ENCODE measurements at regions not wholly inside any gene's neighbourhood (a gene's known extent, or its start where the extent isn't known, plus 50 kb on each side); places are given as distances from the start of the nearest gene placed in this dataset.
A peak's percentile ranks its signal among the peaks of the same experiment; 100 is the strongest.

DNA sequence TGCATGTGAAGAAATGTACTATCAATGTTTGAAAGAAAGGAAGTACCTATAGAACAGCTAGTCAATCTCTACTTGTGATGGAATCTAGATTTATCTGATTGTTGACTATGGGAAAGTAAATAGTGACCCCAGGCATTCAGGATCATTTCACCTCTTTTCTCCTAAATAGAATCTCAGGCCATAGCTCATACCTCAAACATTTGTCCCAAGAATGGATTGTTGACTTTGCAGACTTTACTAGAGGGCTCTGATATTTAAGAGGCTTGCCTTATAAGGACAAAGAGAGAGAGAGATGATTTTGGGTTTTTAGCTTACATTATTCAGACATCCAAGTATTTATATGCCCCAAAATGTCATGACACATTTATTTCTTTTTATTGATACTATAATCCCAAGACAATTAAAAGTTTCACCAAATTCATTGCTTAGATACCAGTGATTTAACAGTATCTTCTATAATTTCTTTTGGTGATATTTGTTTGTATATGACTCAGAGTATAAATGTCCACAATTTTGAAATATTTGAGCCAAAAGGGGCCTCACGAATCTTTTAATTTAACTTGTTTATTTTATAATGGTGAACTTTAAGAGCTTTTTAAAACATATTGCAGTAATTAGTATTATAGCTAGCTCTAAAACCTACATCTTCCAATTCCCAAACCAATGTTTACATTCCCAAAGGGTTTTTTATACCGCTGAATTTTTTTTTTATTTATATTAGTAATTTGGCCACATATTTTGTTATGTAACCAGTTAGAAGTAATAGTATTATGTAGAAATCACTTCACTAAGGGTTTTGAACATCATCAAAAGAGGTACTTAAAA is 614.1 kb downstream of the PCDH7 start:
- TF ChIP-seq POLR2A (IDR thresholded peaks at IDR 0.05; ENCODE audit: low read depth, low read length): no peak
- DNase-seq (ENCODE audit: insufficient read length, low spot score) (no peak), FAIRE-seq (no peak)

DNA sequence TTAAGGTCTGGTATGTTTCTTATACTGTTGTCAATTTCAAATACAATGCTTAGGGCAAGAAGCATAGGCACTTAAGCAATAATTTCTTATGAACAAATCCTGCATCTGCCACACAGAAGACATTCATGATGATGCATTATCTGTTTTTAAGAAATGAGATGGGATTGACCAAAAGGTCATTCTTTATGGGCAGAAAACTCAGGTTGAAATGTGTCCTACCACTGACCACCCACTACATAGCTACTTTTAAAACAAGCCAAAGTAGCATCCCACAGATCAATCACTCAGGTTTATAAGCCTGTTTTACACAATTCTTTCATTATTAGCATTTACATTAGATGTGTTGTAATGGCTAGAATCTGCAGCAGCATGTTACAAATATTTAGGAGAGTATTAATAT is 617.8 kb downstream of the PCDH7 start:
- DNase-seq (ENCODE audit: insufficient read length, low spot score) (no peak), FAIRE-seq (no peak)
- no peak for TF ChIP-seq POLR2A (IDR thresholded peaks at IDR 0.05; ENCODE audit: low read depth, low read length)

DNA sequence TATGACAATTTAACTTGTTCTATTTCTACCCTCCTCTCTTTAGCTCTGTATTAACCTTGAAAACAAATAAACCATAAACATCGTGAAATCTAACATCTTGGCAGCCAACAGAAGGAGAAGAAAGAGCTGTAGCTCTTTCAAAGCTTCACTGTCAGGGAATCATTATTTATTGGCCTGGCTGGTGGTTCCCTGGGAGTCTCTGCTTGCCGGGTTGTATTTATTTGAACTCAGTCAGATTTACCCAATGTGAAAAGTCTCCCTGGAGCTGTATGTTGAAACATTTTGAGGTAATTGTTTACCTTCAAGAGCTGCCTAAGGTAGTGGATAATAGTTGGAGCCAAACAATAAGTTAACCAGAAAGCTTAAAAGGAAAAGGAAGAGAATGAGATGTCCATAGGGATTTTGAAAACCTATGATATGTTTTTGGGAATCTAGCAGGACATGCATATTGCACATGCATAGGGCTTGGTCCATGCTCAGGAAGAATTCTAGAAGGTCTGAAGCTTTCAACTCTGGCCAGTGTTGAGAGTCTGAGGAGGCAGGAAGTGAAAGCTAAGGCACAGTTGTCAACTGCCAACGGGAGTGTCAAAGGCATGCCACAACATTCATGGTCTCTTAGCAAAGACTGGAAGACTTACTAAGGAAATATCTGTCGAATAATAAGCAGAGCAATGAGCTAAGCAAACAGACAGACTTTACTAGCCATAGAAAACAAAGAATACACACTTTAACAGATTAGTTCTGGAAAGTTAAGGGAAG is 621.6 kb downstream of the PCDH7 start:
- DNase-seq (ENCODE audit: insufficient read length, low spot score) (no peak), FAIRE-seq (no peak)
- no peak for TF ChIP-seq POLR2A (IDR thresholded peaks at IDR 0.05; ENCODE audit: low read depth, low read length)

DNA sequence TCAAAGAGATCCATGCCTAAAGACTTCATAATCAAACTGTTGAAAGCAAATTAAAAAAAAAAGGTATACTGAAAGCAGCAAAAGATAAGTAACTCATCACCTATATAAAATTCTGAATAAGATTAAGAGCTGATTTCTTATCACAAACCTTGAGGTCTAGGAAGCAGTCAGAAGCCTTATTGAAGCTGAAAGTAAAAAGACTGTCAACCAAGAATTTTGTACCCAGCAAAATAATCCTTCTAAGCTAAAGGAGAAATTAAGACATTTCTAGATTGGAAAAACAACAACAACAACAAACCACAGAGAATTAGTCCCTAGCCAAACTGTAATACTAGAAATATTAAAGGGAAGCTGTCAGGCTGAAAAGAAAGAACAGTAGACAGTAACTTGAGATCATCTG is 622.9 kb downstream of the PCDH7 start:
- TF ChIP-seq POLR2A (IDR thresholded peaks at IDR 0.05; ENCODE audit: low read depth, low read length): no peak
- DNase-seq (ENCODE audit: insufficient read length, low spot score) (no peak), FAIRE-seq (no peak)

DNA sequence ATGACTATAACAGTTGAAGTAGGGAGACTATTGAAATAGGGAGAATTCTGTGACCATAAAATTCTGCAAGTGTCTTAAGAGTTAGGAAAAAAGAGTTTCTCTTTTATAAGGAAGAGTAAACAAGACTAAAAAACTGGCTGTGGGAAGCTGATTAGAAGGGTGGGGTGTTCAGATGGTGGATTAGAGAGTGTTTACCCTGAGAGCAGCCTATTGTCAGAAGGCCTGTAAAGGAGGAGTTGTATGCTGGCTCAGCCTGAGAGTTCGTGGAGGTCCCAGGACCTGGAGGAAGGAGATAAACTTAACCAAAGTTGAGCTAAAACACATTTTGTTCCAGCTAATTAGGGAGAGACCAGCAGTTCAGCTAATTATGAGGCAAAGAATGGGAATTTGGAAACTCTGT is 629.7 kb downstream of the PCDH7 start:
- no peak for FAIRE-seq
- no peak for TF ChIP-seq POLR2A (IDR thresholded peaks at IDR 0.05; ENCODE audit: low read depth, low read length)
- no peak for DNase-seq (ENCODE audit: insufficient read length, low spot score)

DNA sequence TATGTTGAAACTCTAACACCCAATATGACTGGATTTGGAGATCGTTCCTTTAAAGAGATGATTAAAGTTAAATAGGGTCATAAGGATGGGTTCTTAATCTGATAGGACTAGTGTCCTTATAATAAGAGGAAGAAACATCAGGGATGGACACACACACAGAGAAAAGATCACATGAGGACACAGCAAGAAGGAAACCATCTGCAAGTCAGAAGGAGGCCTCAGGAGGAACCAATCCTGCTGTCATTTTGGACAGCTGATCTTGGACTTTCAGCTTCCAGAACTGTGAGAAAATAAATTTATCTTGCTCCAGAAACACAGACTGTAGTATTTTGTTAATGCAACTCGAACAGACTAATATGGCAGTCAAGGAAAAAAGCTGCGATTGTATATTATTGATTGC is 631.5 kb downstream of the PCDH7 start:
- no peak for TF ChIP-seq POLR2A (IDR thresholded peaks at IDR 0.05; ENCODE audit: low read depth, low read length)
- FAIRE-seq: no peak

DNA sequence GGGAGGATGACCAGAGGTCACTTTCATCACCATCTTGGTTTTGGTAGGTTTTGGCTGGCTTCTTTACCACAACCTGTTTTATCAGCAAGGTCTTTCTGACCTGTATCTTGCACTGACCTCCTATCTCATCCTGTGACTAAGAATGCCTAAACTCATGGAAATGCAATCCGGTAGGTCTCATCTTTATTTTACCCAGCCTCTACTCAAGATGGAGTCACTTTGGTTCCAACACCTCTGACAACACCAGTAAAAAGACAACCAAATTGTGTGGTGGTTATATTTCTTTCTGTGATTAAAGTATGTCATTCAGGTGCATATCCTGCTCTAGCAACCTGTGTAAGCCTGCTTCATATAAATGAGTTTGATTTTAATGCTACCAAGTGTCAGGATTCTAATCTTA is 636.7 kb downstream of the PCDH7 start:
- no peak for TF ChIP-seq POLR2A (IDR thresholded peaks at IDR 0.05; ENCODE audit: low read depth, low read length)
- no peak for FAIRE-seq
- DNase-seq (ENCODE audit: insufficient read length, low spot score): no peak

More for the DNA sequence above, 631.5 kb downstream of the PCDH7 start:
- DNase-seq (ENCODE audit: insufficient read length, low spot score): no peak

DNA sequence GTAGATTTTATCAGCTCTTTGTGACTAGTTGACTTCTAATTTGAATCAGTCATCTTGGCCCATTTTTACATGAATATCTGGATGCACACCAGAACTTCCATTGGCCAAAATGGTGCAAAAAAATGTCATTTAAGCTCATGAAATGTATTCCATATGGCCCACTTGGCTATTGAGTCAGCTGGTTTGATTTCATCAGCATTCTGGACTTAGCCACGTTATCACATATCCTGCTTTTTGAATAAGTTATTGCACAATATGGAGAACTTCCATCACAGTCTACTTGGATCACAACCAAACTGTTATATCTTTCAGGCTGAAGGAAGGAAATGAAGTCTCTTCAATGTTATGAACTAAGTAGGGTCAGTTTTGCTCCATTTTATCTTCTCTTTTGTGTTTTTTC is 640.6 kb downstream of the PCDH7 start:
- DNase-seq (ENCODE audit: insufficient read length, low spot score) (no peak), FAIRE-seq (no peak)
- TF ChIP-seq POLR2A (IDR thresholded peaks at IDR 0.05; ENCODE audit: low read depth, low read length): no peak

DNA sequence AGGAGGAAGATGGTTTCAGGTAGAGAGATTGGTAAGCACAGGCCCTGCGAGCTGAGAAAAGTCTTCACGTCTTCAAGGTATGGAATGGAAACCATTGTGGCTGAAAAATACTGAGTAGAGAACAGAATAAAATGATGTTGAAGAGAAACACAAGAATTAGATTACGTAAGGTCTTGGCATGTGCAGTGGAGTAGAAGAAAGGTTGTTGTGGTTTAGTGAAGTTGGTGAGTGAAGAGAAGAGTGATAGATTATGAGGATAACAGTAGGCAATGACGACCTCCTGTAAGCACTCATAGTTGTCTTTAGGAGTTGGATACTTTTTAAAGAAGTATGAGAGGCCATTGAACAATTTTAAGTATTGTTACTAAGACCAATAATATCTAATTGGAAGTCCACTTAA is 642.6 kb downstream of the PCDH7 start:
- no peak for FAIRE-seq
- DNase-seq (ENCODE audit: insufficient read length, low spot score): no peak
- TF ChIP-seq POLR2A (IDR thresholded peaks at IDR 0.05; ENCODE audit: low read depth, low read length): no peak

DNA sequence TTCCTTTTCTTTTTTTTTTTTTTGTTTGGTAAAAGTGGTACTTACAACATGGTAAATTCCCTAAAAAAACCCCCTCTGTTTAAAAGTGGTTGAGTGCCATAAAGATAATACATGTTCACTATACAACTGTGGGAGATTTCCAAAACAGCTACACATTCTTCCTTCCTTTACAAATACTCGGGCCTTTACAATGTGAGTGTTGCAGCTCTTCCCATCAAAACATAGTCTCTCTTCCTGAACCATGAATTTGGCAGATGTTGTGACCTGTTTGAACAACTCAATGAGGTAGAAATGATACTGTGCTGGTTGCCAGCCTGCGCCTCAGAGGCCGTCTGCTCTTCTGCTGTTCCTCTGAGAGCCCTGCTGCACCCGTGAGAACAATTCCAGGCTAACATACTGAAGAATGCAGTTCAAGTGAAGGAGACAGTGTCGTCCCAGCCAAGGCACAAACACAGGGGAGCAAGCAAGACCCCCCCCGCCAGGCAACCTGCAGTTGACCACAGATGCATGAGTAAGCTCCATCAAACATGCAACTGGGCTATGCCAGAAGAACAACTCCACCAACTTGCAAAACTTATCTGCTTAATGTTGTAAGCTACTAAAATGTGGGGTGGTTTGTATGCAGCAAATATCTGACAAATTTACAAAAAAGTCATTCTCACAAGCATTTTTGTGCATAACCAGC is 645.0 kb downstream of the PCDH7 start:
- FAIRE-seq: no peak
- no peak for TF ChIP-seq POLR2A (IDR thresholded peaks at IDR 0.05; ENCODE audit: low read depth, low read length)

DNA sequence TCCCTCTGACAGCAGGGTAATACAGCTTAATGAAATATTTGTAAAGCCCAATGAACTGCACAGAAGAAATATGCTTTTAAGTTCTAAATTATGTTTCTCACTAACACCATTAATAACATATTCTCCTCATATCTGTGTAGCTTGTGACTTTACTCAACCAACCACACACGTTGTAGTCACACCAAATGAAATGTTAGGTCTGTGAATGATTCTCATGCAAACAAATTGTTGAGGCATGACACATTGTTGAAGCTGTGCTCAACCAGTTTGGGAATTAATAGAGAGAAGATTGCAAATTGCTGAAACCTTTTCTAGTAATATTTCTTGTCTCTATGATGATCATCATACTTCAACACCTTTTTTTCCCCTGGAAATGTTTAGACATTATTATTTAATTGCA is 645.9 kb downstream of the PCDH7 start:
- TF ChIP-seq POLR2A (IDR thresholded peaks at IDR 0.05; ENCODE audit: low read depth, low read length): no peak
- FAIRE-seq (no peak), DNase-seq (ENCODE audit: insufficient read length, low spot score) (peak; percentile 0)

More for the DNA sequence above, 645.0 kb downstream of the PCDH7 start:
- no peak for DNase-seq (ENCODE audit: insufficient read length, low spot score)

DNA sequence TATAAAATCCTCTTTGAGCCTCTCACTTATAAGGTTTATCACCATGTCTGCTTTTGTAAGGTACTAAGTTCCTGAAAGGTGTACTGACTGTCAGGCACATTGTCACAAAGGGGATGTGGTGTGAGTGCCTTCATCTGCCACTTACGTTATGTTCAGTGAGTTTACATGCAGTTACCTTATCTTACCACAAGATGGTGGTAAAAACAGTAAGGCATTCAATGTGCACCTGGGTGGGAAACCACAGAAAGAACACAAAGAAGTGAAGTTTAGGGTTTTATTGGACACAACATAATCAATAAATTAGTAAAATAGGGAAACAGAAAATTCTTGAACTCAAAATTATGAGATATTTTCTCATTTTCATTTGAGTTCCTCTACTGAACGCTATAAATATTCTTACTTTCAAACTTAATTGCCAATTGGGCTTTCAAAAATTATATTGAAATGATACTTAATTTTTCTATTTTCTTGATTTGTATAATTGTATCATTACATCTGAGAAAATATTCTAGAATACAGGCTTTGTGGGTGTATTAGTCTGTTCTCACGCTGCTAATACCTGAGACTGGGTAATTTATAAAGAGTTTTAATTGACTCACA is 650.8 kb downstream of the PCDH7 start:
- peak; percentile 7 for DNase-seq (ENCODE audit: insufficient read length, low spot score)
- TF ChIP-seq POLR2A (IDR thresholded peaks at IDR 0.05; ENCODE audit: low read depth, low read length): no peak
- peak; percentile 84 for FAIRE-seq

DNA sequence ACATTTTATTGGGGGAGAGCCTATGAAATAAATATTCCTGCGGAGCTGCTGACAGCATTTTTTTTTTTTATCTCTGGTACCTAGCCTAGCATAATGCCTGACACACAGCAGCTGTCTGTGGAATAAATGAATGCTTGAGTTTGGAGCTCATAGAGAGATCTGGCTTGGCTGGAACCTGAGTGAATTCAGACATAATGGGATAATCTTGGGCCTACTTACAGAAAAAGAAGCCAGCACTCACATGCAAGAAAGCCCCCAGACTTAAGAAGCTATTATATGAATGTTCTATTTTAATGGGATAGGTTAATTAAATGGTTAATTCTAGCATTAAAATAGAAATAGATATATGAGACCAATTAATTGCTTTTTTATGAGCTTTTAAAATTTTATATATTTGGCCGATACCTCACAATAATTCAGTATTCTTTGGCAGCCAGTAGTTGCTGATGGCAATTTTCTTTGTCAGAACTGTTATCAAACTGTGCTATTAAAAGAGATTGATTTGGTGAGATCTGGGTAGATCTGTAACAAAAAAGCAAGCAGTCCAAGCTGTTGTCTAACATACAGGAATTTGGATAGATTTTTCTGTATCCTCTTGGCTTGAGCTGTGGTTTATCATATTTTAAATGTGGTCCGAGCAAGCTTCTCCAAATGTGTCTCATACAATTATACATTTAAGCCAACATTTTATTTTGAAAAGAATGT is 654.2 kb downstream of the PCDH7 start:
- no peak for TF ChIP-seq POLR2A (IDR thresholded peaks at IDR 0.05; ENCODE audit: low read depth, low read length)
- DNase-seq (ENCODE audit: insufficient read length, low spot score) (no peak), FAIRE-seq (no peak)

Measured in H54 (cell line).